G401 (cell line): ENCODE measurements at regions not wholly inside any gene's neighbourhood (a gene's known extent, or its start where the extent isn't known, plus 50 kb on each side); places are given as distances from the start of the nearest gene placed in this dataset.
"Not testable (repeated sequence)": the region's sequence is repeated elsewhere in the genome, so short reads cannot be mapped to it uniquely, and the experiment has no call there.

ENCODE experiments used
- DNase-seq: peaks from one replicate; pipeline ENCODE4 v3.0.0-alpha.2; 2015; ENCODE audit warnings: low spot score
- in situ Hi-C: cut with HindIII; loops from 2 replicates; pipeline ENCODE4 v1.10.0; 2016; ENCODE audit warnings: low sequenced_read_pairs, mixed read lengths

DNA sequence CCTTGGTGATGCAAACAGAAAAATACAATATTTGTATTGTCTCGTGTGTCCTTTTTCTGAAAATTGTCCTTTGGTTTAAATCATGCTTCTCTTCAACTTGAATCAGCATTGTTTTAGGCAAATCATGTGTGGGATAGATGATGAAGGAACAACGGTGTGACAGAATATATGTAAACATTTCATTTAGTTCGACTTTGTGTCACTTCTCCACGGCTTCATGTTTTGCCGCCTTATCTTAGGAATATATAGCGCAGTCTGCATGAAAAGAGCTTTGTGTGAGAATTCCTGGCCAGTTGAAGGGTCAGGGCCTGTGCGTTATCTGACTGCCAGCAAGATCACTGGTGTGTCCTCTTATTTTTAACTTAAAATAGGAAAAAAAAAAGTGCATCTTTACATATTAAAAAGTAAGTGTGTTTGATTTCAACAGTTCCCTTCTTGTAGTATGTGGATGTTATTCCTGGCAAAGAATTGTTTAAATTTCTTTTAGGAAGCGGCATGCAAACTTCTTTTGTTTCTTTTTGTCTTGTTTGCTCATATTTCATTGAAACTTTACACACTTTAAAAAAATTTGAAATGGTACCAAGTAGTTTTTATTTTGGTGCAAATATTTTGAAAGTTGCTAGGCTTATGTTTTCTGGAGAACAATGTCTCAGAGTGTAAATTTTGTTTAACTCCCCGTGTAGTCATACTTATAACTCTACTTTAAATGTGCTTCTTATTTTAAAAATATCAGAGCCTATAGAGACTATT lies 465.2 kb downstream of the USP25 start:
- in situ Hi-C loops: no loop called here
- no peak for DNase-seq

DNA sequence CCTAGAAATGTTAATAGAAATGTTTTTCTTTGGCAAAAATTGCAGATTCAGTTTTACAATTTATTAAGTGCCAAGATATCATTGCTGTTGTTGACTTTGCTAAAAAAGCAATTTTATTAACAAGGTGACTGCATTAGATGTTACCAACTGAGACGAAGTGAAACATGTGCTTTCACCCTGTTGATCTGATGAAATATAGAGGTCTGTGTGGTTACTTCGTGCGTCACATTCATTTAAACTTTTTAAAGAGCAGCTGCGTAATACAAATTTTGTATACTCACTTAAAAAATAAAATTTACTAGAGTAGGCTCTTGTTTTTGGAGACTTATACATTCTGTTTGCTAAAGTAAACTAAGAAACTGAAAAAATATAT lies 465.7 kb downstream of the USP25 start:
- DNase-seq: no peak
- in situ Hi-C loops: no loop called here

DNA sequence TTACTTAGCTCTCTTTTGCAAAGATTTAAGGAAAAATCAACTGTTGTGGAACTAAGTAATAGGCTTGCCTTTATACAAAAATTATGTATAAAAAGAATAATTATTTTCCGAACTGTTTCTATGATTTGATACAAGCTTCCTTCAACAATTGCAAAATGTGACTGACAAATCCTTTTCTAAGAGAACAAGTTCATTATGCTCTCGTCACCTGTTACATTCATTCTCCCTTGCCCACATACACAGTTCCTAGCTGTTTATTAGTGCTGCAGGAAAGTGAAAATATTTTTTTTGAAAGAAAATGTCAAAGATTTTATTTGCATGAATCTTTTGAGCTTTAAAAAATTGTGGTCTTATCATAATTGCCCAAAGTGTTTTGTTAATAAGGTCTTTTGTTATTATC lies 466.2 kb downstream of the USP25 start:
- DNase-seq: no peak
- in situ Hi-C loops: no loop called here

DNA sequence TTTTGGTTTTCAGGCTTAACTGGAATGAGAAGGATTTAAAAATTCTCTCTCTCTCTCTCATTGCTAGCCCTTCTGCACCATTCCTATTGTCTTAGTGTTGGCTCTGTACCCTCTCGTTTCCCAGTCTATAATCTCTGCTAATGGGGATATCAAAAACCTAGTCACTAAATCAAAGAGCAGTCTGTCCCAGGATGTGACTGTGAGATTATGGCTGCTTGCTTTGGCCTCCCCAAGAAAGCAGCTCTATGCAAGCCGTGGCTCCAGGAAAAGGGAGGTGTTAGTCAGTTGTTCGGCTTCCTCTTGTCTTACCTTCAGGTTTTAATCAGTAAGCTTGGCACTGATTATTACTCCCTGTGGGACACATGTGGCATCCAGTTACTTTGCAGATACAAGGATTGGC lies 468.8 kb downstream of the USP25 start:
- in situ Hi-C loops: no loop called here
- DNase-seq: no peak

DNA sequence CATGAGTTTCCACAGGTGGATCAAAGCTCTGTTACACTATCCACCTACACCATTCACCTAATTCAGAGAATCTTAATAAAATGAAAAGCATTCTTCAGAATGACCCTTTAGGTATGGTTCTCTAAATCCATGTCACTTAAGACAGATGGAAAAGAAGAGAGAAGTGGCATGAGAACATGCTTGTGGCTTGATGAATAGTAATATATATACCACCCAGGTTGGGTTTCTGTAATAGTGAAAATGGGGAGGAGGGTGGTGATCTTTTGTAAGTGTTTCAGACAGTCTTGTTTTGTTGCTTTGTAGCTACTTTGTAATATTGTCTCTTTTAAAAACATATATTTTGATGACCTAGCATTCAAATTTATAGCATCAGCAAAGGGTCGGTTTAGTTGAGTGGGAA lies 469.8 kb downstream of the USP25 start:
- in situ Hi-C loops: no loop called here

DNA sequence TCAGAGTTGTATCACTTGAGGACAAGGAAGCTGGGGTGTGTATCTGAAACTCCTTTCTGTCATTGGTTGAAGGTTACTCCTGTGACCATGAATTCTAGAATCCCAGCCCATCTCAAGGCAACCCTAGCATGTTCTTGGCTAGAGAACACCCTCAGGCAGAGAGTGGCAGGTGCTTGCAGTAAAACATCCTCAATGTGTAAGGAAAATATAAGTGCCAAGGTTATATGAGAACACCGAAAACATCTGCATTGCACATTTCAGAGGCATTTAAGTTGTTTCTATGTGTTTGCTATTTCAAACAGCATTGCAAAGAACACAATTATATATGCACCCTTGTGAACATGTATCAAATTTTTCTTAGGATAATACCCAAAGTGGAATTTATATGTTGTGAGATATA lies 471.9 kb downstream of the USP25 start:
- in situ Hi-C loops: no loop called here
- no peak for DNase-seq

More for the DNA sequence above, 469.8 kb downstream of the USP25 start:
- DNase-seq: no peak

DNA sequence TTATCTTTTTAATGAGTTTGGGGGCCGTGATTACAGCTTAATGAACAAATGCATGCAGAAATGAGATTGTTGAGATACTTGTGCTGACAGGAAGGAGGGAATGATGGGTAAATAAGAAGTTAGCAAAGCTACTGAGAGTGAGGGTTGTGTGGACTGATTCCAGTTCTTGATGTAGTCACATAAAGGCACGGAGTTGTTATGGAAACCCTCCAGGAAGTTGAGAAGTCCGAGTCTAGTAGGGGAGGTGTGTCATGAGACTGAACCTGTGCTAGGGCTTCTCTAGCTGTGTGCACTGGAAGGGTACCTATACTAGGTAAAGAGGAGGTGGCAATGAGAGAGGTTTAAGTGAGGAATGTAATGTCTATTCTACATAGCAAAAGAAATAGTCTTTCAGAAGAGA lies 475.7 kb downstream of the USP25 start:
- in situ Hi-C loops: no loop called here
- DNase-seq: no peak

DNA sequence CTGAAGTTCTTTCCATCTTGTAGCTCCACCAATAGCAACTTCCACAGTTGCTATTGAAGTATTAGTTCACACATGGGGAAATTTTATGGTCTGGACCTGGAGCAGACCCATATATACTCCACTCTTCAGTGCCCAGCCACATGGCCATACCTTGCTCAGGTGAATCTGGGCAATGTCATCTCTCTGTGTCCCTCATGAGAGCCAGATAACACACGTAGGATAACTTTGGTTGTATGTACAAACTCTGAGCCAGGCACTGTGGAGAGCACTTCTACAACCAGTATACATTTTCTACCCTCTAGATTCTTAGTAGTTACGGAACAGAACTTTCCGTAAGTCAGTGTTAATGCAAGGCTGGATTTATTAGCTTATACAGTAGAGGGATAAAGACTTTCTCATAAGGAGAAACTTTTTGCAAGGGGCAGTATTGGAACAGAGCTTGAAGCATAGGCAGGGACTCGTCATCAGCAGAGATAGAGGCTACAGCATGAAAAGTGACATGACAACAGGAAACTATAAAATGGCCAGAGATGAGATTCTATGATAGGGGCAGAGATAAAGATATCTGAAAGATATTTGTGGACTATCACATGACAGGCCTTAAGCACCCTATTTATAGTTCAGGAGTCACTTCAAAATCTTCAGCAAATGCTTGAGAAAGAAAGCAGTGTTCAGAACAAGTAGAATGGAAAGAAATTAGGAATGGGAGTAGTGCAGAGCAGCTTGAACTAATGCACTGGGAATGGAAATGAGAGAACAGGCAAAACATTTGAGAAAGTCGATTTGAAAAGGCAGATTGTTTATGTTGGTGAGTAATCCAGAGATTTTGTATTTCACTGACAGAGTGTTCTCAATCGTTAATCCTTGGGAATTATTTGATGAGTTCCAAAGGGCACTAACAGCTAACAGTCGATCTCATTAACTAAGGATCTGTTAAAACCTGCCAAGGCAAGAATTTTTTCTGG lies 481.8 kb downstream of the USP25 start:
- in situ Hi-C loops: no loop called here

DNA sequence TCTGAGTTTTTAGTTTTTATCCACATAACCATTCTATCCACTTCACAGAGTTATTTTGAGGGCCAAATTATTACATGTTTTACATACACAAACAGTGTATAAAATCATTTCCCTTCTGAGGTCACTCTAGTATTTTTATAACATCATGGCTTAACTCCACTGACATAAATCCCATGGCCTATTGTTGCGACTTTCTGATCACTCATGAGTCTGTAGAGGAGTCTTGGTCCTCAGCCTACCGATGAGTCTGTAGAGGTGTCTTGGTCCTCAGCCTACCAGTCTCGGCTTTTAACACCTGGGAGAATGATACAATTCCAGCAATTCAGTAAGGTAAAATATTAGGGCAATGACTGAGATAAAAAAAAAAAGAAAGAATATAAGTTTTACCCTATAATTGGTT lies 483.7 kb downstream of the USP25 start:
- DNase-seq: no peak
- in situ Hi-C loops: no loop called here

More for the DNA sequence above, 481.8 kb downstream of the USP25 start:
- DNase-seq: no peak

DNA sequence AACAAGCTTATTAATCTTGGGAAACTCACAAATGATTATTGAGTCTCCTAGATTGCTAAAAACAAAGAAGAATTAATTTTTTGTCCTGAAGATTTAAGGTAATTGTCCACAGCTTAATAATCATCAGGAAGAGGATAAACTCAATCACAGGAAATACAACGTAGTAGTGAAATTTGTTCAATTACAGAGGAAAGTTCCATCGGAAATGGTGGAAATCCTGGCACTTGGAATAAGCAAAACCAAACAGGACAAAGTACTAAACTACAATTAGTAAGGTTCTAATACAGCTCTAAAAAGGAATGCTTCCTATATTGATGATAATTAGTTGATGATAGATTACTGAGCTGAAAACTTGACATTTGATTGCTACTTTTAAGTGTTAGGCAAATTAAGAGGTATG lies 485.4 kb downstream of the USP25 start:
- DNase-seq: no peak
- in situ Hi-C loops: no loop called here

DNA sequence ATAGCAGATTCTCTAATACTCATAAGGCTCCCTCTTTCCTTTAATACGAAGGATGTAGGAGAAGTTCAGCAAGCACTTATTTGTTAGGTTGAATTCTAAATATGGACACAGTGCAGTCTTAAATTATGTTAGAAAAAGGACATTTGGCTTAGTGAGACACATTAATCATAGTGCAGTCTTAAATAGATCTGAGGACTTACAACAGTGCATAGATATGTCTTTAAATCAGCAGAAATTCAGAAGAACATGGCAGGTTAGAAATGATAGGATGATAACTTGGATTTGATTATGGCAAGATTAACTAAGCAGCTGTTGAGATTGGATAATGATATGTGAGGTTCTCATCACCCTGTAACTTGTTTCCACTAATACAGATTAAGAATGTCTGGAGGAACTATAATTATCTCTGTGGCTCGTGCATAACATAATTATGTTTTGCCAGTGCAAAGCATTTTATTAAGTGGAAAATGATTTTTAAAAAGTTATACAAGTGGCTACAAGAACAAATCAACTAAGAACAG lies 485.9 kb downstream of the USP25 start:
- in situ Hi-C loops: no loop called here

DNA sequence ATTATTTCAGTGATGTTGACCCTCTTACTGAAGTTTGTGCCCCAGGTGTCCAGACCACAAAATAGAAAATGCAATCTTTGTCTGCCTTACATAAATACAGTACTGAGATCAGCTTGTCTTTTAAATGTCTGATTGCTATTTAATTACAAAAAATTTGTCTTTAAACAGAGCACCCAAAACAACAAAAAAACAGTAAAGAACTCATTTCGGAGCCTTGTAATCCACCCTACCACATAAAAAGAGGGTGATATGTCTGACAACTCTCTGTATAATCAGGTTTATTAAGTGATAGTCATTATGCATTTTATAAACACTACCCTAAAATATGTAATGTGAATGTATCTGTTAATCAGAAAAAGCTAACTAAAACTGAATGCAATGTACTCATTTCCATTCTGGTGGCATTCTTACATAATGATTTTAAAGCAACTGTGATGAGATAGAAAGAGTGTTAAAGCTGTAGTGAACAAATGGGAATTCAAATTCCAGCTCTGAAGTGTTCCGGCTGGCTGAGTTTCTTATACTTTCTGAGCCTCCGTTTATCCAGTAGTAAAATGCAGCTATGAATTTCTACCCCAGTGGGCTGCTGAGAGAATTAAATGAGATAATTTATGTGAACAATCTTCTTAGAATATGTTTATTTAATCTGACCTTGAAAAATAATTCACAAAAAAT lies 486.6 kb downstream of the USP25 start:
- DNase-seq: no peak
- in situ Hi-C loops: no loop called here

More for the DNA sequence above, 485.9 kb downstream of the USP25 start:
- DNase-seq: no peak

DNA sequence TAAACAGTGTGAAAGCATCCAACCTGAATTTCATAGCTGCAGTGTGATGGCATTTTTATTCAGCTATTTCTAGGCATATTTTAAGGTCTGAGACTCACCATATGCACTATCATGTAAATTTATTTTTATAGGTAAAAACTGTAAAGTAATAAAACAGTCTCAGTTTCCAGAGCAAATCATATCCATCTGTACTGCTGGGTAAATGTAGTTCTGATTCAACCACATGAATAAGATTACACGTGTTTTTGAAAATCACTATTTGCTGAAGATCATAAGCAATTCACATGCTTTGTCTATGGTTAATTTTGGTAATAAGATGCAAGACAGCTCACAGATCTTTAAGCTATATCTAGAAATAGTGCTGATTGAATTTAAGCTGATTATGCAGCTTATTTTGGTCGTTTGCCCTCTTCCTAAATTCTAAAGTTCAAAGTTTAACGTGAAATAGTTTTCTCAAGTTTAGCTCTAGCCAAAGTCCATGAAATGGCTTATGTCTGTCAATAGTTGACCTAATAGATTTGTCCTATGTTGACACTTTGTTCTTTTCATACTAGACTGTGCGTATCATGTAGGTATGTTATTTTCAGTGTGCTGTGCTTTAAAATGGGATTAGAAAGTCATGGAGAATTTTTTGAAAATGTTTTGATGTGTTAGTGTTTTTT lies 489.0 kb downstream of the USP25 start:
- DNase-seq: no peak

DNA sequence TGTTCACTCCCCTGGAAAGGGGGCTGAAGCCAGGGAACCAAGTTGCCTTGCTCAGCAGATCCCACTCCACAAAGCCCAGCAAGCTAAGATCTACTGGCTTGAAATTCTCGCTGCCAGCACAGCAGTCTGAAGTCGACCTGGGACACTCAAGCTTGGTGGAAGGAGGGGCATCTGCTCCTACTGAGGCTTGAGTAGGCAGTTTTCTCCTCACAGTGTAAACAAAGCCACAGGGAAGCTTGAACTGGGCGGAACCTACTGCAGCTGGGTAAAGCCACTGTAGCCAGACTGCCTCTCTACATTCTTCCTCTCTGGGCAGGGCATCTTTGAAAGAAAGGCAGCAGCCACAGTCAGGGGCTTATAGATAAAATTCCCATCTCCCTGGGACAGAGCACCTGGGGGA lies 495.0 kb downstream of the USP25 start:
- in situ Hi-C loops, DNase-seq: not testable (repeated sequence)

More for the DNA sequence above, 489.0 kb downstream of the USP25 start:
- in situ Hi-C loops: no loop called here

DNA sequence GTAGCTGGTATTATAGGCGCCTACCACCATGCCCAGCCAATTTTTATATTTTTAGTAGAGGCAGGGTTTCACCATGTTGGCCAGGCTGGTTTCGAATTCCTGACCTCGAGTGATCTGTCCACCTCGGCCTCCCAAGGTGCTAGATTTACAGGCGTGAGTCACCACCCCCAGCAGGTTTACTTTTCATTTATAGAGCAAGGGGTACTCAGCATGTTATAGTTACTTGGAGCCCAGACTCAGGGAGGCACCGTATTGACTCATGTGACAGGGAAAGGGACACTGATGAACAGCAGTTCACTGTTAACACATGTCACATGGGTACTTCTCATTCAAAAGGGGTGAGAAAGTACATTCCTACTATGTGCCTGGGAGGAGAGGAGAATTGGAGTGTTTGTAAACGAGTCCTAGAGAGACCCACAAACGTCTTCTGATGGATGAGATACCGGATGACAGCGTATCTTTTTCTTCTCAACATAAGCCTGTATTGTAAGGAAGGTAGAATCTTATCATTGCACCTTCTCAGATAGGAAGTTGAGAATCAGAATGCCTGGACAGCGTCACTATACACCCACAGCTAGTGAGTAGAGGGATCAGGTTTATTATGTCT lies 510.0 kb downstream of the USP25 start:
- DNase-seq: no peak
- in situ Hi-C loops: no loop called here

DNA sequence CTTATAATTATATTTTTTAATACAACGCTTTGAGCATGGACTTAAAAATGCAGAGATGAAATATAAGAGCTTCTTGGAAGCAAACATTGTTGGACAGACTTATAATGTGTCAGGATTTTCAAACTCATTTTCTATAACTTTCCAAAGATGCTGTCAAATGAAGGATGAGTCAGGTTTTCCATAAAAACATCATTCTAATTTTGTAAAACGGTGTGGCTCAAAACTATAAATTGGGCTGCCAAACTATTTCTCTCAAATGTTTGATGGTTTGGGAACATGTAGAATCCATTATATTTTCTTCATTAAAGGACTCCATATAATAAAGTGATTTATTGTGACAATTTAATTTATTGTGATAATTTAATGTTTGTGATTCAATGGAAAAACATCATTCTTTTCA lies 511.2 kb downstream of the USP25 start:
- DNase-seq: no peak
- in situ Hi-C loops: no loop called here

DNA sequence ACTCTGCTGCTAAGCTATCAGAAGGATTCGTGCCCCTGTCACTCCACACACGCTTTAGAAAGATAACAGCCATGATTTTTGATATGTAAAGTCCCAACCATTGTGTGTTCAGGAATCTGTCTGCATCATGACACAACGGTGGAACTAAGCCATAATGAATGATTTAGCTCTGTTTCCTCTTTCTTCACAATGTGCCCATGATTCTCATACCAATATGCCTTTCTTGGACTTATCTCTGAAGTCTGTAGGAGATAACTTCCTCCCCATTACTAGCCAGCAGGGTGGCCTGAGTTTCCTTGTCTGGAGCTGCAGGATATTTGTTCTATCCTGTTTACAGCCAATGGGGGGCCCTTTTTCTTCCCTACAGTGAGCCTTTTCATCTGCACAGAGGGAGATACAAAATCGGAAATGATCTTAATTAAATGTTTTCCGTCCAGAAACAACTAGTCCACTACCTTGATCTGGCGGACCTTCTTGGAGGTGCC lies 511.7 kb downstream of the USP25 start:
- no peak for DNase-seq
- in situ Hi-C loops: no loop called here

DNA sequence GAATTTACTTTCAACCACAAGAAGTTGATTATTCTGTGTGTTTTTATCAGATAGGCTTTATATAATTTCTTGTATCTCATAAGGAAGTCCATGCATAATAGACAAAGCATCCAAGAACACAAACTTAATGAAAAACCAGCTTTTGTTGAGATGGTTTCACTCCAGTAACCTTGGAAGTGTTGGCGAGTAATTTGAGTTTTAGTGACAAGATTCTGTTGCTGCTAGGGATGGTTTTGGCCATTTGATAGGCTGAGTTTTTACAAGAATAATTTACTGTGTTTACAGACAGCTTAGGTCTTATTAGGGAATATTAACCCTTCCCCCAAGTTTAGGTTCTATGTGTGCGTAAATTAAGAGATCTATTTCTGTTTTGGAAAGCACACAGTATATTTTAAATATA lies 513.6 kb downstream of the USP25 start:
- in situ Hi-C loops: no loop called here

DNA sequence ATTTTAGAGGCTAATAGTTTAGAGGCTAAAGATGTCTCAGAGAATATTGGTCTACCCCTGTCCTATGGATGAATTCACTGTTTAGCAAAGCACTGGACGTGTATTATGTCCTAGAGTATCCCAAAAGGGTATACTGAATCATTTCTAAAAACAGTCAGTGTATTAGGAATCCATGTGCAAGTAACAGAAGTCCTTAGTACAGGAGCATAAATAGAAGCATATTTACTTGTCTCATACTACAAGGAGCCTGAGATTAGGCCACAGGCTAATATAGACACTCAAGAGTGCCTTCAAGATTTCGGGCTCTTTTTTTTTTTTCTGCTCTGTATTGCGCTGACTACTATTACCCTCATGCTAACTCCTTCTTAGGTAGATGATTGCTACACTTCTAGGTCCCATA lies 518.9 kb downstream of the USP25 start:
- no peak for DNase-seq
- in situ Hi-C loops: no loop called here

More for the DNA sequence above, 513.6 kb downstream of the USP25 start:
- no peak for DNase-seq
